GM21367 (cell line): ENCODE measurements at regions not wholly inside any gene's neighbourhood (a gene's known extent, or its start where the extent isn't known, plus 50 kb on each side); places are given as distances from the start of the nearest gene placed in this dataset.

Source experiments
- ATAC-seq: cut with Tn5 transposase; IDR thresholded peaks from one replicate; pipeline ENCODE4 v1.9.1; 2021; ENCODE audit not compliant: unreplicated experiment

- no peak for ATAC-seq
These were observed 55.2 kb downstream of the IRX2 start for GRCh38 chr5:2696156-2696807.

GRCh38 chr5:2695200-2695891 lies 56.1 kb downstream of the IRX2 start:
- no peak for ATAC-seq

GRCh38 chr5:2691530-2691929 lies 59.9 kb downstream of the IRX2 start:
- no peak for ATAC-seq

- ATAC-seq, result no peak
These were observed 61.2 kb downstream of the IRX2 start for GRCh38 chr5:2690293-2690692.

- no peak for ATAC-seq
These were observed 62.9 kb downstream of the IRX2 start for GRCh38 chr5:2688586-2688985.

GRCh38 chr5:2687746-2688145 lies 63.7 kb downstream of the IRX2 start:
- no peak for ATAC-seq

GRCh38 chr5:2686321-2687124 lies 65.0 kb downstream of the IRX2 start:
- ATAC-seq, result no peak

- ATAC-seq, result no peak
These were observed 65.7 kb downstream of the IRX2 start for GRCh38 chr5:2685651-2686272.

GRCh38 chr5:2684606-2685005 lies 66.9 kb downstream of the IRX2 start:
- ATAC-seq, result no peak

GRCh38 chr5:2683720-2684119 lies 67.8 kb downstream of the IRX2 start:
- ATAC-seq, result no peak

- no peak for ATAC-seq
These were observed 70.0 kb downstream of the IRX2 start for GRCh38 chr5:2681476-2681875.

GRCh38 chr5:2680979-2681378 lies 70.5 kb downstream of the IRX2 start:
- no peak for ATAC-seq

- ATAC-seq, result no peak
These were observed 73.8 kb downstream of the IRX2 start for GRCh38 chr5:2677689-2678088.

- ATAC-seq, result no peak
These were observed 75.9 kb downstream of the IRX2 start for GRCh38 chr5:2675548-2675947.

GRCh38 chr5:2674456-2674855 lies 77.0 kb downstream of the IRX2 start:
- no peak for ATAC-seq

GRCh38 chr5:2670940-2671339 lies 80.5 kb downstream of the IRX2 start:
- ATAC-seq, result no peak

GRCh38 chr5:2669913-2670312 lies 81.6 kb downstream of the IRX2 start:
- no peak for ATAC-seq

- no peak for ATAC-seq
These were observed 82.2 kb downstream of the IRX2 start for GRCh38 chr5:2669259-2669658.

GRCh38 chr5:2666081-2666480 lies 85.4 kb downstream of the IRX2 start:
- no peak for ATAC-seq

- no peak for ATAC-seq
These were observed 88.0 kb downstream of the IRX2 start for GRCh38 chr5:2663489-2663888.

GRCh38 chr5:2660315-2660714 lies 91.2 kb downstream of the IRX2 start:
- ATAC-seq, result no peak
